ENCODE measurements at regions not wholly inside any gene's neighbourhood (a gene's known extent, or its start where the extent isn't known, plus 50 kb on each side); places are given as distances from the start of the nearest gene placed in this dataset.
A peak's percentile ranks its signal among the peaks of the same experiment; 100 is the strongest.

DNA sequence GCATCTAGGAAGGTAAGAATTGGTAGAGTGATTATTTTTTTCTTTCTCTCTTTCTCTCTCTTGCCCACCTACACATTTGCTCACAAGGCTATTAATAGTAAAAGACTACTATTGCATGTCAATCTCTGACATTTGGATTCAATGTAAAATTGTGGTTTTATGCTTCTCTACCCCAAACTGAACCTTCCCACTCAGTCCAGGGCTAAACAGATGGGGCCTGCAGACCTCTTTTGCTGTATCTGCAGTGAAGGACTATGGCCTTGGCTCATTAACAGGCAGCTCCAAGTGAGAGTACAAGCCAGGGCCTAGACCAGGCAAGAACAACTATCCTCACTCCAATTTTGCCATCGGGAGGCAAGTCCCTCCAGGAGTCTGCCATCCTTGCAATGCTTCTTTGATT, 68.3 kb upstream of the ARL4C start:
- Histone ChIP-seq H2AK5ac (ENCODE audit: low read depth, low read length) (no peak overlapping the region), H3K4me3 (ENCODE audit: extremely low read depth in 1 of 4, insufficient read depth in 2 of 4, low read depth in 3 of 4, low read length in 4 of 4) (no peak overlapping the region), H2BK5ac (ENCODE audit: low read depth, low read length) (no peak overlapping the region), H3K9me3 (ENCODE audit: insufficient read depth in 2 of 2, low read depth in 1 of 2, low read length in 1 of 2) (peaks cover 3 to 4% of the 10 kb centered on the region in 2 experiments; a peak in 2 of 4 replicates), H3K36me3 (ENCODE audit: control insufficient read depth in 2 of 4, insufficient read depth in 4 of 4, low read length in 3 of 4) (no peaks in the 10 kb centered on the region), H2BK15ac (ENCODE audit: low read length) (no peak overlapping the region), H2AFZ (ENCODE audit: low read length) (no peak overlapping the region), H3K14ac (ENCODE audit: insufficient read length) (no peak overlapping the region), H4K8ac (ENCODE audit: extremely low read depth, insufficient read depth, low read length) (no peak overlapping the region), H2BK120ac (replicated peaks; ENCODE audit: low read depth, low read length) (no peak overlapping the region), H4K91ac (replicated peaks; ENCODE audit: insufficient read length, low read length) (no peak overlapping the region), H3K79me2 (ENCODE audit: control insufficient read depth in 1 of 2, insufficient read depth in 2 of 2, low read length in 2 of 2) (no peaks in the 10 kb centered on the region), H3K23me2 (ENCODE audit: low read depth, low read length) (no peaks in the 10 kb centered on the region), H3K4ac (replicated peaks; ENCODE audit: insufficient read length, low read depth, low read length) (no peak overlapping the region), H3K79me1 (ENCODE audit: low read depth, low read length) (no peaks in the 10 kb centered on the region), H3K18ac (ENCODE audit: extremely low read depth, low read length) (no peak overlapping the region; the same call in 1 of the 2 replicates), H3K56ac (replicated peaks; ENCODE audit: insufficient read length, low read depth, low read length) (no peak overlapping the region), H2BK12ac (ENCODE audit: low read depth, low read length) (no peak overlapping the region), H3K27me3 (replicated peaks in 1 of 4; ENCODE audit: control insufficient read depth in 3 of 4, extremely low read depth in 1 of 4, insufficient read depth in 3 of 4, low read length in 3 of 4) (no peaks in the 10 kb centered on the region), H3K27ac (ENCODE audit: low read depth, low read length) (no peak overlapping the region), H4K20me1 (replicated peaks in 1 of 2; ENCODE audit: control insufficient read depth in 1 of 2, insufficient read depth in 2 of 2, low read length in 2 of 2) (no peaks in the 10 kb centered on the region), H3K9ac (replicated peaks in 1 of 4; ENCODE audit: extremely low read depth in 1 of 4, low read depth in 3 of 4, low read length in 3 of 4) (no peak overlapping the region), H4K5ac (ENCODE audit: insufficient read length, low read depth, low read length) (peak overlapping the region; percentile 15), H3K4me2 (ENCODE audit: insufficient read depth in 1 of 2, low read depth in 2 of 2, low read length in 2 of 2) (no peak overlapping the region), H3K23ac (ENCODE audit: insufficient read length) (no peak overlapping the region), H3K4me1 (replicated peaks in 1 of 4; ENCODE audit: control insufficient read depth in 3 of 4, insufficient read depth in 4 of 4, low read length in 3 of 4) (no peaks in the 10 kb centered on the region), H2BK20ac (ENCODE audit: low read length) (no peak overlapping the region)
- DNase-seq (ENCODE audit: low read depth in 1 of 2, low spot score in 2 of 2) (no peak), FAIRE-seq (no peak)
- WGBS, 2 experiments (ENCODE audit: extremely low coverage in 1 of 2, insufficient coverage in 1 of 2, insufficient read length in 1 of 2, insufficient replicate concordance in 2 of 2, low coverage in 1 of 2, low lambda C conversion rate in 2 of 2, missing lambda C conversion rate in 1 of 2): 100% methylated on average over 1 of the region's 1 CpG; no CpG with 5 or more reads in 1 of the 2 experiments
- CTCF ChIA-PET (ENCODE audit: partially characterized antibody): interaction anchor here (1.0 to 2.8 kb wide), 3 partner anchors 11 to 46 kb away, joined by 3 to 15 read pairs (median 9); no protein-coding TSS in a partner anchor
- TF ChIP-seq BCL11A (IDR thresholded peaks at IDR 0.05; ENCODE audit: low read depth in 2 of 2, low read length in 2 of 2) (no peak), TEAD4 (IDR thresholded peaks at IDR 0.05; ENCODE audit: low read depth, low read length) (no peak), SP4 (IDR thresholded peaks at IDR 0.05; ENCODE audit: low read length) (no peak), YY1 (IDR thresholded peaks at IDR 0.05; ENCODE audit: low read depth, low read length) (no peak), KDM5A (IDR thresholded peaks at IDR 0.05; ENCODE audit: low read length) (no peak), RBBP5 (IDR thresholded peaks at IDR 0.05; ENCODE audit: borderline replicate concordance, low read depth, low read length) (no peak), NANOG (IDR thresholded peaks at IDR 0.05; ENCODE audit: insufficient read depth, low read depth, low read length, poor library complexity, severe bottlenecking) (no peak)
- TF ChIP-seq, protein P1, sequence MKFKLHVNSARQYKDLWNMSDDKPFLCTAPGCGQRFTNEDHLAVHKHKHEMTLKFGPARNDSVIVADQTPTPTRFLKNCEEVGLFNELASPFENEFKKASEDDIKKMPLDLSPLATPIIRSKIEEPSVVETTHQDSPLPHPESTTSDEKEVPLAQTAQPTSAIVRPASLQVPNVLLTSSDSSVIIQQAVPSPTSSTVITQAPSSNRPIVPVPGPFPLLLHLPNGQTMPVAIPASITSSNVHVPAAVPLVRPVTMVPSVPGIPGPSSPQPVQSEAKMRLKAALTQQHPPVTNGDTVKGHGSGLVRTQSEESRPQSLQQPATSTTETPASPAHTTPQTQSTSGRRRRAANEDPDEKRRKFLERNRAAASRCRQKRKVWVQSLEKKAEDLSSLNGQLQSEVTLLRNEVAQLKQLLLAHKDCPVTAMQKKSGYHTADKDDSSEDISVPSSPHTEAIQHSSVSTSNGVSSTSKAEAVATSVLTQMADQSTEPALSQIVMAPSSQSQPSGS (IDR thresholded peaks at IDR 0.05; ENCODE audit: low read length): no peak
- POLR2A ChIA-PET (ENCODE audit: partially characterized antibody): no interaction called here
